OCI-LY1 (cell line): ENCODE measurements at regions not wholly inside any gene's neighbourhood (a gene's known extent, or its start where the extent isn't known, plus 50 kb on each side); places are given as distances from the start of the nearest gene placed in this dataset.

Source experiments
- EZH2 ChIP-seq: fragments of 200-600 bp; sonication (generic), shearing (Covaris generic); IDR thresholded peaks from 2 replicates; pipeline ENCODE4 v1.8.0; 2017; ENCODE audit warnings: borderline replicate concordance, mixed run types, mild to moderate bottlenecking, antibody characterized with exemption, low read length, moderate library complexity, mixed read lengths
- TF ChIP-seq, protein P1 (sequence below): fragments of 200-600 bp; sonication (generic), shearing (Covaris generic); IDR thresholded peaks from 2 replicates; pipeline ENCODE4 v1.5.1; 2017; ENCODE audit warnings: mild to moderate bottlenecking, antibody characterized with exemption, low read length, moderate library complexity, mixed read lengths

DNA sequence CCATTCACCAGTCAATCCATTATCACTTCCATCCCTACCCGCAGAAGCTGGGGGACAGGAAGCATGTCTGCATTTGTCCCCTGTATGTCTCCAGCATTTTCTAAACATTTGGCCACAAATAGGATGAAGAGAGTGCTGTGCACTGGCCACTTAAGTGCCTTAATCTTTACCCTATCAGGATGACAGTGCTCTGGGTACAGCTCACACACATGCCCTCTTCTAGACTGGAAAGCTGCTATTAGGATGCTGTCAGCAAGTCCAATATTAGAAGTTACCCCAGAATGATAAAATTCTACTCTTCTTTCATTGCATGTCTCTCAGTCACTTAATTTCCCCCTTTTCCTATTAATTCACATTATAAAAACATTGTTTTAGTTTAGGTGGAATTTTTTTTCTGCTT lies 168.4 kb downstream of the RASEF start:
- TF ChIP-seq, protein P1, sequence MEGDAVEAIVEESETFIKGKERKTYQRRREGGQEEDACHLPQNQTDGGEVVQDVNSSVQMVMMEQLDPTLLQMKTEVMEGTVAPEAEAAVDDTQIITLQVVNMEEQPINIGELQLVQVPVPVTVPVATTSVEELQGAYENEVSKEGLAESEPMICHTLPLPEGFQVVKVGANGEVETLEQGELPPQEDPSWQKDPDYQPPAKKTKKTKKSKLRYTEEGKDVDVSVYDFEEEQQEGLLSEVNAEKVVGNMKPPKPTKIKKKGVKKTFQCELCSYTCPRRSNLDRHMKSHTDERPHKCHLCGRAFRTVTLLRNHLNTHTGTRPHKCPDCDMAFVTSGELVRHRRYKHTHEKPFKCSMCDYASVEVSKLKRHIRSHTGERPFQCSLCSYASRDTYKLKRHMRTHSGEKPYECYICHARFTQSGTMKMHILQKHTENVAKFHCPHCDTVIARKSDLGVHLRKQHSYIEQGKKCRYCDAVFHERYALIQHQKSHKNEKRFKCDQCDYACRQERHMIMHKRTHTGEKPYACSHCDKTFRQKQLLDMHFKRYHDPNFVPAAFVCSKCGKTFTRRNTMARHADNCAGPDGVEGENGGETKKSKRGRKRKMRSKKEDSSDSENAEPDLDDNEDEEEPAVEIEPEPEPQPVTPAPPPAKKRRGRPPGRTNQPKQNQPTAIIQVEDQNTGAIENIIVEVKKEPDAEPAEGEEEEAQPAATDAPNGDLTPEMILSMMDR: no peak
- no peak for TF ChIP-seq EZH2
